Upper lobe of right lung (tissue), 1 donor: ENCODE measurements at regions not wholly inside any gene's neighbourhood (a gene's known extent, or its start where the extent isn't known, plus 50 kb on each side); places are given as distances from the start of the nearest gene placed in this dataset.

Experiments
- ATAC-seq: fragments of 200-7000 bp; cut with Tn5 transposase; one replicate; pipeline ENCODE4 v1.9.1; 2020; ENCODE audit warnings: mild to moderate bottlenecking, moderate library complexity
- DNase-seq: peaks from one replicate; pipeline ENCODE4 v3.0.0-alpha.2; 2020
- H3K27ac ChIP-seq: fragments of 200-600 bp; one replicate; pipeline ENCODE4 v1.8.0; 2022
- H3K27me3 ChIP-seq: fragments of 200-600 bp; one replicate; pipeline ENCODE4 v1.8.0; 2022; ENCODE audit warnings: mild to moderate bottlenecking
- H3K36me3 ChIP-seq: fragments of 200-600 bp; one replicate; pipeline ENCODE4 v1.8.0; 2022
- H3K4me1 ChIP-seq: fragments of 200-600 bp; one replicate; pipeline ENCODE4 v1.8.0; 2022
- H3K4me3 ChIP-seq: fragments of 200-600 bp; one replicate; pipeline ENCODE4 v1.8.0; 2022; ENCODE audit warnings: mild to moderate bottlenecking
- H3K9me3 ChIP-seq: fragments of 200-600 bp; one replicate; pipeline ENCODE4 v1.8.0; 2022
- CTCF ChIP-seq: fragments of 200-600 bp; IDR thresholded peaks from one replicate; pipeline ENCODE4 v1.8.0; 2022; ENCODE audit warnings: antibody characterized with exemption
- intact Hi-C: fragments of 100-400 bp; cut with DNase I; formaldehyde crosslinking; loops from one replicate; pipeline ENCODE4 v1.11.0; 2022
- donor health status: DM: no; HTN: yes; CAD: no; lungs with severe emphysema.

DNA sequence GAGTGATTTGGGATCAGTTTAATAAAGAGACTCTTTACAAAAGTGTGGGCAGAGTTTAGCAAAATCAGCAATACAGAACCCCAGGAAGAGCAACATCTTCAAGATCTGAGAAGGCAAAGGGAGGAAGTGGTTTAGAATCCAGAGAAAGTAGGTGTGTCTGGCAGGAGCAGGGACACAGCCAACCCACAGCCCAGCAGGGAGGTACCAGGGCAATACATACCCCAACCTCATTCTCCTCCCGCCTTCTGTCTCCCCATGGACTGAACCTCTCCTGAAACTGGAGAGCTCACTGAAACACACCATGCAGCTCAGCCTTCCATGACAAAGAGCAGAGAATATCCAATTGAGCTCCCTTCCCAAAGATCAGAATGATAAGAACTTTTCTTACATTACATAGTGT lies 283.4 kb downstream of the PRELID2 start:
- DNase-seq (no peak), ATAC-seq (no peak)
- Histone ChIP-seq H3K4me1 (no peaks in the 10 kb centered on the region), H3K9me3 (no peaks in the 10 kb centered on the region), H3K27ac (no peak overlapping the region), H3K36me3 (no peaks in the 10 kb centered on the region), H3K4me3 (no peak overlapping the region), H3K27me3 (no peaks in the 10 kb centered on the region)
- TF ChIP-seq CTCF: no peak
- intact Hi-C loops: no loop called here

GRCh38 chr5:145548097-145548496 lies 287.0 kb downstream of the PRELID2 start:
- no peaks in the 10 kb centered on the region for H3K27me3 ChIP-seq
- H3K27ac ChIP-seq: no peak overlapping the region
- H3K4me1 ChIP-seq: no peaks in the 10 kb centered on the region
- no peaks in the 10 kb centered on the region for H3K9me3 ChIP-seq
- no peak for TF ChIP-seq CTCF
- DNase-seq (no peak), ATAC-seq (no peak)
- no peak overlapping the region for H3K4me3 ChIP-seq
- no peaks in the 10 kb centered on the region for H3K36me3 ChIP-seq
- intact Hi-C loops: no loop called here

- ATAC-seq (no peak), DNase-seq (no peak)
- Histone ChIP-seq H3K4me1 (no peaks in the 10 kb centered on the region), H3K27ac (no peak overlapping the region), H3K36me3 (no peaks in the 10 kb centered on the region), H3K4me3 (no peak overlapping the region), H3K9me3 (no peaks in the 10 kb centered on the region), H3K27me3 (no peaks in the 10 kb centered on the region)
- intact Hi-C loops: no loop called here
- no peak for TF ChIP-seq CTCF
Observed at GRCh38 chr5:145544401-145544800, 290.7 kb downstream of the PRELID2 start.

DNA sequence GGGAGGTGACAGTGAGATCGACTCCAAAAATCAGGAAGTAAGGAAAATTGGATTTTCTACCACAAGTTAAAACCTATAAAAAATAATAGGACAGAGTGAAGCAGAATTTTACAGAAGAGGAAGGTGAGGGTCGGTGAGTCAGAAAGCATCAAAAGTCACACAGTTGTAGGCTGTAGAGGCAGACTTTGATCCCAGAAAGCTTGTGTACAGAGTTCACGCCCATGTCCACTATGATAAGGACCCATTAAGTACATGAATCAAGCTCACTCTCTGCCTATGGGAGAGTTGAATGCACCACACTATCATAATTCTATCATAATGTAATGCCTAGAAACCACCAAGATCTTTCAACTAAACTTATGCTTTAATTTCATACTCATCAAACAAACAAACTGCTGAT lies 291.2 kb downstream of the PRELID2 start:
- no peak for DNase-seq
- no peak for ATAC-seq
- Histone ChIP-seq H3K9me3 (no peaks in the 10 kb centered on the region), H3K4me3 (no peak overlapping the region), H3K36me3 (no peaks in the 10 kb centered on the region), H3K27ac (no peak overlapping the region), H3K4me1 (no peaks in the 10 kb centered on the region), H3K27me3 (no peaks in the 10 kb centered on the region)
- TF ChIP-seq CTCF: no peak
- intact Hi-C loops: no loop called here

DNA sequence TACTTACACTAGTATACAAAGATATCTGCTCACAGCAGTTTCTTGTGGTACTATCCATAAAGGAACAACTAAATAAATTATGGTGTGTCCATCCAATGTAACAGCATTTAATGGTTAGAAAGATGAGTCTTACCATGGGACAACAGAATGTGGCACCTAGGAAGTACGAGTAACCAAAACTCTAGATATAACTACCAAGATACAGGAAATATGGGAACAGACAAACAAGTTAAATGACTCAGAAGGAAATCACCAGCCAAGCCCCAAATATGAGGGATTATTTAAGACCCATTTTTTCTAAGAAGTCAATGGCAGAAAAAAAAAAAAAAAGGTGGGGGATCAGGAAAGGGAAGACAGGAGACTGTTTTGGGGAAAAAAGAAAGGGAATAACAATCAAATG lies 294.8 kb downstream of the PRELID2 start:
- Histone ChIP-seq H3K36me3 (no peaks in the 10 kb centered on the region), H3K27me3 (no peaks in the 10 kb centered on the region), H3K4me3 (no peak overlapping the region), H3K4me1 (no peaks in the 10 kb centered on the region), H3K9me3 (no peaks in the 10 kb centered on the region), H3K27ac (no peak overlapping the region)
- ATAC-seq (no peak), DNase-seq (no peak)
- intact Hi-C loops: no loop called here
- TF ChIP-seq CTCF: no peak

- intact Hi-C loops: no loop called here
- Histone ChIP-seq H3K27ac (no peak overlapping the region), H3K4me3 (no peak overlapping the region), H3K9me3 (no peaks in the 10 kb centered on the region), H3K36me3 (no peaks in the 10 kb centered on the region), H3K4me1 (no peaks in the 10 kb centered on the region), H3K27me3 (no peaks in the 10 kb centered on the region)
- no peak for DNase-seq
- no peak for TF ChIP-seq CTCF
- ATAC-seq: no peak
Observed at GRCh38 chr5:145539201-145539600, 295.9 kb downstream of the PRELID2 start.
